ENCODE measurements at regions not wholly inside any gene's neighbourhood (a gene's known extent, or its start where the extent isn't known, plus 50 kb on each side); places are given as distances from the start of the nearest gene placed in this dataset.

- no peaks in the 10 kb centered on the region for H3K4me1 ChIP-seq (ENCODE audit: control insufficient read depth in 1 of 2, insufficient read depth in 2 of 2, low read length in 2 of 2)
- H3K27ac Mint-ChIP-seq, result no peak overlapping the region
- H3K4me3 ChIP-seq (replicated peaks in 1 of 3; ENCODE audit: low read depth in 2 of 3, low read length in 3 of 3), result no peak overlapping the region
- DNase-seq, result no peak
- intact Hi-C loops (cut with micrococcal nuclease), result loop anchor here in 1 of 2 donors (10.0 kb wide), 1 partner anchor 48 kb away; no protein-coding TSS in a partner anchor
- H3K27me3 ChIP-seq (ENCODE audit: control insufficient read depth in 2 of 2, insufficient read depth in 2 of 2, low read length in 2 of 2), result no peaks in the 10 kb centered on the region
- peaks cover 0 to 6% of the 10 kb centered on the region in 2 donors for H3K9me3 ChIP-seq (replicated peaks in 1 of 2; ENCODE audit: control insufficient read depth in 1 of 2, insufficient read depth in 1 of 2, low read length in 2 of 2)
- H3K4me2 ChIP-seq (replicated peaks; ENCODE audit: extremely low read depth, low read length, poor library complexity, severe bottlenecking), result no peak overlapping the region
- H3K27me3 Mint-ChIP-seq (ENCODE audit: low read depth in 3 of 3), result no peaks in the 10 kb centered on the region
- H3K4me3 Mint-ChIP-seq, result no peak overlapping the region
- no peaks in the 10 kb centered on the region for H3K4me1 Mint-ChIP-seq
- H3K27ac ChIP-seq (ENCODE audit: low read depth in 1 of 2, low read length in 2 of 2), result no peak overlapping the region
- no peaks in the 10 kb centered on the region for H3K36me3 Mint-ChIP-seq
- no peak for TF ChIP-seq CTCF (IDR thresholded peaks at IDR 0.05)
- no peak overlapping the region for H2AFZ ChIP-seq (ENCODE audit: insufficient read depth, low read depth, low read length, poor library complexity, severe bottlenecking)
- H3K79me2 ChIP-seq (ENCODE audit: insufficient read depth, low read length), result no peaks in the 10 kb centered on the region
- no peaks in the 10 kb centered on the region for H4K20me1 ChIP-seq (ENCODE audit: insufficient read depth, low read length)
- peaks cover 0 to 20% (median 6%) of the 10 kb centered on the region in 7 donors for H3K9me3 Mint-ChIP-seq
- H3K36me3 ChIP-seq (replicated peaks in 1 of 2; ENCODE audit: control insufficient read depth in 1 of 2, insufficient read depth in 2 of 2, low read length in 2 of 2), result no peaks in the 10 kb centered on the region
- no peak overlapping the region for H3K9ac ChIP-seq (ENCODE audit: insufficient read depth, low read length, poor library complexity, severe bottlenecking)
Observed at GRCh38 chr11:37282367-37282766, 684.3 kb upstream of the RAG2 start.

GRCh38 chr11:37280200-37280599 lies 682.2 kb upstream of the RAG2 start:
- H3K79me2 ChIP-seq (ENCODE audit: insufficient read depth, low read length), result no peaks in the 10 kb centered on the region
- TF ChIP-seq CTCF (IDR thresholded peaks at IDR 0.05), result no peak
- Mint-ChIP-seq H3K4me3 (no peak overlapping the region), H3K27me3 (ENCODE audit: low read depth in 3 of 3) (no peaks in the 10 kb centered on the region), H3K9me3 (peaks cover 0 to 14% (median 6%) of the 10 kb centered on the region in 7 donors), H3K27ac (no peak overlapping the region), H3K4me1 (no peaks in the 10 kb centered on the region), H3K36me3 (no peaks in the 10 kb centered on the region)
- DNase-seq, result no peak
- H3K27me3 ChIP-seq (ENCODE audit: control insufficient read depth in 2 of 2, insufficient read depth in 2 of 2, low read length in 2 of 2), result no peaks in the 10 kb centered on the region
- H4K20me1 ChIP-seq (ENCODE audit: insufficient read depth, low read length), result no peaks in the 10 kb centered on the region
- peaks cover 0 to 6% of the 10 kb centered on the region in 2 donors for H3K9me3 ChIP-seq (replicated peaks in 1 of 2; ENCODE audit: control insufficient read depth in 1 of 2, insufficient read depth in 1 of 2, low read length in 2 of 2)
- H3K4me3 ChIP-seq (replicated peaks in 1 of 3; ENCODE audit: low read depth in 2 of 3, low read length in 3 of 3), result no peak overlapping the region
- intact Hi-C loops (cut with micrococcal nuclease), result loop anchor here in 1 of 2 donors (10.0 kb wide), 1 partner anchor 45 kb away; no protein-coding TSS in a partner anchor
- H3K4me2 ChIP-seq (replicated peaks; ENCODE audit: extremely low read depth, low read length, poor library complexity, severe bottlenecking), result no peak overlapping the region
- no peaks in the 10 kb centered on the region for H3K36me3 ChIP-seq (replicated peaks in 1 of 2; ENCODE audit: control insufficient read depth in 1 of 2, insufficient read depth in 2 of 2, low read length in 2 of 2)
- no peaks in the 10 kb centered on the region for H3K4me1 ChIP-seq (ENCODE audit: control insufficient read depth in 1 of 2, insufficient read depth in 2 of 2, low read length in 2 of 2)
- H3K27ac ChIP-seq (ENCODE audit: low read depth in 1 of 2, low read length in 2 of 2), result no peak overlapping the region
- no CpG with 5 or more reads among the region's 2 CpGs for WGBS (ENCODE audit: insufficient coverage)
- H3K9ac ChIP-seq (ENCODE audit: insufficient read depth, low read length, poor library complexity, severe bottlenecking), result no peak overlapping the region
- no peak overlapping the region for H2AFZ ChIP-seq (ENCODE audit: insufficient read depth, low read depth, low read length, poor library complexity, severe bottlenecking)
